SK-N-SH (cell line): ENCODE measurements at regions not wholly inside any gene's neighbourhood (a gene's known extent, or its start where the extent isn't known, plus 50 kb on each side); places are given as distances from the start of the nearest gene placed in this dataset.

Source experiments
- CTCF ChIA-PET: fragments of 300-600, 350-600 bp; formaldehyde crosslinking; extraction: SDS; loops from one replicate; lab custom pipeline; 2021; lab: Yijun Ruan, JAX
- POLR2A ChIA-PET: fragments of 350-600 bp; sonication (Branson Sonifier 250); formaldehyde crosslinking; extraction: SDS; loops from one replicate; lab custom pipeline; 2020; ENCODE audit warnings: antibody characterized with exemption, inconsistent platforms; lab: Yijun Ruan, JAX
- DNase-seq: peaks from one replicate; pipeline ENCODE4 v3.0.0; 2012
- H2AFZ ChIP-seq: fragments of 200-600 bp; sonication (generic); 2 replicates; pipeline ENCODE4 v1.8.1; 2016; ENCODE audit warnings: antibody characterized with exemption, mild to moderate bottlenecking, low read depth
- H3F3A ChIP-seq: fragments of 200-600 bp; sonication (generic); replicated peaks from 2 replicates; pipeline ENCODE3; 2016; ENCODE audit warnings: antibody characterized with exemption, mild to moderate bottlenecking; ENCODE audit not compliant: insufficient read depth
- H3K27ac ChIP-seq, 2 experiments: fragments of 200-500 bp in 1 of 2; fragments of 200-600 bp in 1 of 2; sonication (Bioruptor generic) in 1 of 2; sonication (generic), shearing (Covaris generic) in 1 of 2; 2 replicates each; pipeline versions ENCODE4 v1.5.1 to v1.6.1; 2014 to 2016; ENCODE audit warnings: low read depth in 2 of 2, inconsistent platforms in 1 of 2, low read length in 1 of 2, mild to moderate bottlenecking in 1 of 2, mixed read lengths in 1 of 2
- H3K27me3 ChIP-seq: fragments of 200-600 bp; sonication (generic), shearing (Covaris generic); 2 replicates; pipeline ENCODE4 v1.6.1; 2016; ENCODE audit warnings: mixed run types; ENCODE audit not compliant: insufficient read depth
- H3K36me3 ChIP-seq, 2 experiments: fragments of 200-500 bp in 1 of 2; fragments of 200-600 bp in 1 of 2; sonication (Bioruptor generic) in 1 of 2; sonication (generic) in 1 of 2; replicated peaks in 1 of 2; 2 replicates each; pipeline versions ENCODE3 to v1.5.1; 2014 to 2016; ENCODE audit warnings: low read length in 1 of 2, mild to moderate bottlenecking in 1 of 2; ENCODE audit not compliant: insufficient read depth in 2 of 2, control insufficient read depth in 1 of 2
- H3K4me1 ChIP-seq, 2 experiments: fragments of 200-500 bp in 1 of 2; fragments of 200-600 bp in 1 of 2; sonication (Bioruptor generic) in 1 of 2; sonication (generic), shearing (Covaris generic) in 1 of 2; 2 replicates each; pipeline versions ENCODE4 v1.5.1 to v1.6.1; 2014 to 2016; ENCODE audit warnings: low read depth in 1 of 2, low read length in 1 of 2, mixed run types in 1 of 2; ENCODE audit not compliant: insufficient read depth in 2 of 2, control insufficient read depth in 1 of 2
- H3K4me2 ChIP-seq: fragments of 200-600 bp; sonication (generic), shearing (Covaris generic); 2 replicates; pipeline ENCODE4 v1.6.1; 2017; ENCODE audit warnings: mixed run types
- H3K4me3 ChIP-seq, 2 experiments: fragments of 200-500 bp in 1 of 2; fragments of 200-600 bp in 1 of 2; sonication (Bioruptor generic) in 1 of 2; sonication (generic), shearing (Covaris generic) in 1 of 2; 2 replicates each; pipeline versions ENCODE4 v1.5.1 to v1.8.1; 2014 to 2016; ENCODE audit warnings: low read depth in 2 of 2, inconsistent platforms in 1 of 2, low read length in 1 of 2, mild to moderate bottlenecking in 1 of 2, mixed read lengths in 1 of 2, moderate library complexity in 1 of 2
- H3K79me2 ChIP-seq: fragments of 200-600 bp; sonication (generic); 2 replicates; pipeline ENCODE4 v1.8.1; 2017; ENCODE audit warnings: mild to moderate bottlenecking; ENCODE audit not compliant: insufficient read depth
- H3K9ac ChIP-seq: fragments of 200-600 bp; sonication (generic); 2 replicates; pipeline ENCODE4 v1.6.1; 2017; ENCODE audit warnings: mixed run types
- H3K9me2 ChIP-seq: fragments of 200-600 bp; sonication (generic); 2 replicates; pipeline ENCODE4 v1.6.1; 2017; ENCODE audit warnings: mixed run types
- H3K9me3 ChIP-seq: fragments of 200-600 bp; sonication (generic); 2 replicates; pipeline ENCODE4 v1.6.1; 2017; ENCODE audit warnings: mixed run types, mild to moderate bottlenecking, moderate library complexity
- H4K20me1 ChIP-seq: fragments of 200-600 bp; sonication (generic); 2 replicates; pipeline ENCODE4 v1.6.1; 2017; ENCODE audit warnings: mild to moderate bottlenecking, mixed run types; ENCODE audit not compliant: insufficient read depth
- FOSL2 ChIP-seq: IDR thresholded peaks from 2 replicates; pipeline ENCODE4 v1.4.0; 2012; ENCODE audit warnings: low read depth, mild to moderate bottlenecking, moderate library complexity, borderline replicate concordance
- FOXM1 ChIP-seq: IDR thresholded peaks from 2 replicates; pipeline ENCODE4 v1.4.0; 2012; ENCODE audit warnings: low read depth, mild to moderate bottlenecking
- JUND ChIP-seq: IDR thresholded peaks from 2 replicates; pipeline ENCODE4 v1.4.0; 2012
- POLR2AphosphoS5 ChIP-seq: IDR thresholded peaks from 2 replicates; pipeline ENCODE4 v1.6.1; 2012; ENCODE audit warnings: low read depth, low read length
- RAD21 ChIP-seq: IDR thresholded peaks from 2 replicates; pipeline ENCODE4 v1.6.1; 2012; ENCODE audit warnings: mild to moderate bottlenecking, low read length
- RCOR1 ChIP-seq: fragments of 150-350 bp; IDR thresholded peaks from 2 replicates; pipeline ENCODE4 v1.6.1; 2017; ENCODE audit warnings: antibody characterized with exemption, low read length
- RFX5 ChIP-seq: IDR thresholded peaks from 2 replicates; pipeline ENCODE4 v1.6.1; 2012; ENCODE audit warnings: mild to moderate bottlenecking, improper control_type of control experiment, low read length
- RXRA ChIP-seq: IDR thresholded peaks from 2 replicates; pipeline ENCODE4 v1.4.0; 2012; ENCODE audit warnings: low read depth, mild to moderate bottlenecking, borderline replicate concordance
- SMC3 ChIP-seq: IDR thresholded peaks from 2 replicates; pipeline ENCODE4 v1.6.1; 2012; ENCODE audit warnings: low read depth, low read length, improper control_type of control experiment
- TEAD4 ChIP-seq: IDR thresholded peaks from 2 replicates; pipeline ENCODE4 v1.4.0; 2012; ENCODE audit warnings: mild to moderate bottlenecking, borderline replicate concordance; ENCODE audit not compliant: insufficient read depth
- WGBS: methylation state at CpG from one replicate; pipeline ENCODE4 v1.1.6; 2017; ENCODE audit warnings: low lambda C conversion rate; 5-methylcytosine and 5-hydroxymethylcytosine counted together
- TF ChIP-seq, protein P1 (sequence below): IDR thresholded peaks from 2 replicates; pipeline ENCODE4 v1.6.1; 2012; ENCODE audit warnings: mild to moderate bottlenecking, low read depth, low read length, moderate library complexity
- TF ChIP-seq, protein P2 (sequence below): IDR thresholded peaks from 2 replicates; pipeline ENCODE4 v1.4.0; 2012; ENCODE audit warnings: low read depth, borderline replicate concordance
- TF ChIP-seq, protein P3 (sequence below): fragments of 200-600 bp; sonication (generic); IDR thresholded peaks from 2 replicates; pipeline ENCODE4 v1.6.1; 2017; ENCODE audit warnings: antibody characterized with exemption, mild to moderate bottlenecking, moderate library complexity

DNA sequence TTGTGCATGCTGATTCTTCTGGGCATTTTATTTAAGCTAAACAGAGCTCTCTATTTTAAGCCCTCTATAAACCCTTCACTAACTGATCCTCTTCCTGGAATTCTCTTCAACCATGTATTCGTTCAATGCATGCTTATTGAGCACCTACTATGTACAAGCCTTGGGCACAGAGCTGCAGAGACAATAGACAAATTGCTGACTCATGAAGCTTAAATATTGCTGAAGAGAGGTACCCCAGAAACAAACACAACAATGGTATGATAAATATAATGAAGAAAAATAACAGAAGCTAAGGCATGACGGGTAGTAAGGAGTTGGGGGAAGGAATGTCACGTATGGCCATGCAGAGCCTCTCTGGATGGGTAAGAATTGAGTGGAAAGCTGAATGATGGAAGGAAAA, 222.2 kb downstream of the PPARGC1A start:
- Histone ChIP-seq H3F3A (no peaks in the 10 kb centered on the region), H3K4me2 (no peak overlapping the region)
- TF ChIP-seq RAD21, result no peak
- TF ChIP-seq, protein P1, sequence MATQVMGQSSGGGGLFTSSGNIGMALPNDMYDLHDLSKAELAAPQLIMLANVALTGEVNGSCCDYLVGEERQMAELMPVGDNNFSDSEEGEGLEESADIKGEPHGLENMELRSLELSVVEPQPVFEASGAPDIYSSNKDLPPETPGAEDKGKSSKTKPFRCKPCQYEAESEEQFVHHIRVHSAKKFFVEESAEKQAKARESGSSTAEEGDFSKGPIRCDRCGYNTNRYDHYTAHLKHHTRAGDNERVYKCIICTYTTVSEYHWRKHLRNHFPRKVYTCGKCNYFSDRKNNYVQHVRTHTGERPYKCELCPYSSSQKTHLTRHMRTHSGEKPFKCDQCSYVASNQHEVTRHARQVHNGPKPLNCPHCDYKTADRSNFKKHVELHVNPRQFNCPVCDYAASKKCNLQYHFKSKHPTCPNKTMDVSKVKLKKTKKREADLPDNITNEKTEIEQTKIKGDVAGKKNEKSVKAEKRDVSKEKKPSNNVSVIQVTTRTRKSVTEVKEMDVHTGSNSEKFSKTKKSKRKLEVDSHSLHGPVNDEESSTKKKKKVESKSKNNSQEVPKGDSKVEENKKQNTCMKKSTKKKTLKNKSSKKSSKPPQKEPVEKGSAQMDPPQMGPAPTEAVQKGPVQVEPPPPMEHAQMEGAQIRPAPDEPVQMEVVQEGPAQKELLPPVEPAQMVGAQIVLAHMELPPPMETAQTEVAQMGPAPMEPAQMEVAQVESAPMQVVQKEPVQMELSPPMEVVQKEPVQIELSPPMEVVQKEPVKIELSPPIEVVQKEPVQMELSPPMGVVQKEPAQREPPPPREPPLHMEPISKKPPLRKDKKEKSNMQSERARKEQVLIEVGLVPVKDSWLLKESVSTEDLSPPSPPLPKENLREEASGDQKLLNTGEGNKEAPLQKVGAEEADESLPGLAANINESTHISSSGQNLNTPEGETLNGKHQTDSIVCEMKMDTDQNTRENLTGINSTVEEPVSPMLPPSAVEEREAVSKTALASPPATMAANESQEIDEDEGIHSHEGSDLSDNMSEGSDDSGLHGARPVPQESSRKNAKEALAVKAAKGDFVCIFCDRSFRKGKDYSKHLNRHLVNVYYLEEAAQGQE, result no peak
- TF ChIP-seq JUND, result no peak
- TF ChIP-seq RFX5, result no peak
- TF ChIP-seq, protein P2, sequence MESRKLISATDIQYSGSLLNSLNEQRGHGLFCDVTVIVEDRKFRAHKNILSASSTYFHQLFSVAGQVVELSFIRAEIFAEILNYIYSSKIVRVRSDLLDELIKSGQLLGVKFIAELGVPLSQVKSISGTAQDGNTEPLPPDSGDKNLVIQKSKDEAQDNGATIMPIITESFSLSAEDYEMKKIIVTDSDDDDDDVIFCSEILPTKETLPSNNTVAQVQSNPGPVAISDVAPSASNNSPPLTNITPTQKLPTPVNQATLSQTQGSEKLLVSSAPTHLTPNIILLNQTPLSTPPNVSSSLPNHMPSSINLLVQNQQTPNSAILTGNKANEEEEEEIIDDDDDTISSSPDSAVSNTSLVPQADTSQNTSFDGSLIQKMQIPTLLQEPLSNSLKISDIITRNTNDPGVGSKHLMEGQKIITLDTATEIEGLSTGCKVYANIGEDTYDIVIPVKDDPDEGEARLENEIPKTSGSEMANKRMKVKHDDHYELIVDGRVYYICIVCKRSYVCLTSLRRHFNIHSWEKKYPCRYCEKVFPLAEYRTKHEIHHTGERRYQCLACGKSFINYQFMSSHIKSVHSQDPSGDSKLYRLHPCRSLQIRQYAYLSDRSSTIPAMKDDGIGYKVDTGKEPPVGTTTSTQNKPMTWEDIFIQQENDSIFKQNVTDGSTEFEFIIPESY, result no peak
- TF ChIP-seq FOXM1, result no peak
- TF ChIP-seq TEAD4, result no peak
- TF ChIP-seq FOSL2, result no peak
- TF ChIP-seq POLR2AphosphoS5, result no peak
- no peak for TF ChIP-seq RCOR1
- TF ChIP-seq RXRA, result no peak
- TF ChIP-seq SMC3, result no peak
- TF ChIP-seq, all 33 proteins: peak for 0
- H2AFZ ChIP-seq, result no peak overlapping the region
- WGBS, result 3% methylated on average over 3 of the region's 3 CpGs
- H3K36me3 ChIP-seq, result no peaks in the 10 kb centered on the region
- H3K9me3 ChIP-seq, result no peaks in the 10 kb centered on the region
- no peaks in the 10 kb centered on the region for H3K79me2 ChIP-seq
- no peaks in the 10 kb centered on the region for H3K27me3 ChIP-seq
- ChIA-PET POLR2A (no interaction called here), CTCF (interaction anchor here (1.0 kb wide), 1 partner anchor 9 kb away, joined by 3 read pairs; no protein-coding TSS in a partner anchor)
- no peak overlapping the region for H3K27ac ChIP-seq
- H3K9ac ChIP-seq, result no peak overlapping the region
- H3K9me2 ChIP-seq, result no peaks in the 10 kb centered on the region
- H3K4me3 ChIP-seq, result no peak overlapping the region
- no peaks in the 10 kb centered on the region for H3K4me1 ChIP-seq
- no peaks in the 10 kb centered on the region for H4K20me1 ChIP-seq
- DNase-seq, result no peak

DNA sequence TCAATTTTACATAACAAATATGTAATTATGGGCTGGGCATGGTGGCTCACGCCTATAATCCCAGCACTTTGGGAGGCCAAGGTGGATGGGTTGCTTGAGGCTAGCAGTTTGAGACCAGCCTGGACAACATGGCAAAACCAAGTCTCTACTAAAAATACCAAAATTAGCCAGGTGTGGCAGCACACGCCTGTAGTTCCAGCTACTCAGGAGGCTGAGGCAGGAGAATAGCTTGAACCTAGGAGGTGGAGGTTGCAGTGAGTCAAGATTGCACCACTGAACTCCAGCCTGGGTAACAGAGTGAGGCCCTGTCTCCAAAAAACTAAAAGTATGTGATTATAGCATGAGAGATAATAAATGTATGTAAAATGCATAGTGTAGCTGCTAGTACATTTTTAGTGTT, 229.0 kb downstream of the PPARGC1A start:
- Histone ChIP-seq H4K20me1 (no peaks in the 10 kb centered on the region), H2AFZ (no peak overlapping the region), H3K9me3 (peaks cover under 1% of the 10 kb centered on the region; the same call in 1 of the 2 replicates), H3F3A (no peaks in the 10 kb centered on the region), H3K27ac (no peak overlapping the region), H3K4me2 (no peak overlapping the region)
- CTCF ChIA-PET, result interaction anchor here (0.9 kb wide), 1 partner anchor 27 kb away, joined by 5 read pairs; no protein-coding TSS in a partner anchor
- 0% methylated on average over 2 of the region's 2 CpGs for WGBS
- TF ChIP-seq RFX5, result no peak
- TF ChIP-seq, protein P3, sequence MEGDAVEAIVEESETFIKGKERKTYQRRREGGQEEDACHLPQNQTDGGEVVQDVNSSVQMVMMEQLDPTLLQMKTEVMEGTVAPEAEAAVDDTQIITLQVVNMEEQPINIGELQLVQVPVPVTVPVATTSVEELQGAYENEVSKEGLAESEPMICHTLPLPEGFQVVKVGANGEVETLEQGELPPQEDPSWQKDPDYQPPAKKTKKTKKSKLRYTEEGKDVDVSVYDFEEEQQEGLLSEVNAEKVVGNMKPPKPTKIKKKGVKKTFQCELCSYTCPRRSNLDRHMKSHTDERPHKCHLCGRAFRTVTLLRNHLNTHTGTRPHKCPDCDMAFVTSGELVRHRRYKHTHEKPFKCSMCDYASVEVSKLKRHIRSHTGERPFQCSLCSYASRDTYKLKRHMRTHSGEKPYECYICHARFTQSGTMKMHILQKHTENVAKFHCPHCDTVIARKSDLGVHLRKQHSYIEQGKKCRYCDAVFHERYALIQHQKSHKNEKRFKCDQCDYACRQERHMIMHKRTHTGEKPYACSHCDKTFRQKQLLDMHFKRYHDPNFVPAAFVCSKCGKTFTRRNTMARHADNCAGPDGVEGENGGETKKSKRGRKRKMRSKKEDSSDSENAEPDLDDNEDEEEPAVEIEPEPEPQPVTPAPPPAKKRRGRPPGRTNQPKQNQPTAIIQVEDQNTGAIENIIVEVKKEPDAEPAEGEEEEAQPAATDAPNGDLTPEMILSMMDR, result peak; percentile 17; the same call in 1 of the 2 replicates
- TF ChIP-seq, all 33 proteins: peak for 1
- no peak overlapping the region for H3K9ac ChIP-seq
- no peak overlapping the region for H3K4me3 ChIP-seq
- POLR2A ChIA-PET, result no interaction called here
- no peaks in the 10 kb centered on the region for H3K27me3 ChIP-seq
- no peaks in the 10 kb centered on the region for H3K36me3 ChIP-seq
- no peaks in the 10 kb centered on the region for H3K9me2 ChIP-seq
- no peaks in the 10 kb centered on the region for H3K4me1 ChIP-seq
- no peaks in the 10 kb centered on the region for H3K79me2 ChIP-seq
- DNase-seq, result no peak
